Left renal cortex interstitium (tissue), 4 donors: ENCODE measurements at regions not wholly inside any gene's neighbourhood (a gene's known extent, or its start where the extent isn't known, plus 50 kb on each side); places are given as distances from the start of the nearest gene placed in this dataset.

Experiments
- DNase-seq, 4 donors: peaks; one replicate each; pipeline ENCODE4 v3.0.0-alpha.2; 2013; ENCODE audit warnings: low read depth in 4 of 4, low spot score in 2 of 4, missing footprints in 1 of 4

DNA sequence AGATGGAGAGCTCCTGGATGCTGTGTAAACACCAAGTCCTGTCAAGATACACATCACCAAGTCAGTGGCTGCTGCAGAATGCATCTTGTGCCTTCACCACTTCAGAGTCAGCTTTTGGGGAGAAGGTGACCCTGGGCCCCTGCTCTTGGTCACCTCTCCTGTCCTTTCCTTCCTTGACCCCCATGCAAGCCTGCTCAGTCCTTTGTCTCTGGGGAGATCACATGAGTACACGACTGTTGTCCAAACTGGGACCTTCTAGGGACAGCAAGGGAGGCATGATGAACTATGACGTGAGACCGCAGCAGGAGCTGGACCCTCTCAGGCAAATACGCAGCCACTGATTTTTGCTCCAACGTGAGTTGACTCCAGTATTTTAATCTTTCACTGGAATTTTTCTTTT is 706.9 kb upstream of the ID2 start:
- DNase-seq: no peak

DNA sequence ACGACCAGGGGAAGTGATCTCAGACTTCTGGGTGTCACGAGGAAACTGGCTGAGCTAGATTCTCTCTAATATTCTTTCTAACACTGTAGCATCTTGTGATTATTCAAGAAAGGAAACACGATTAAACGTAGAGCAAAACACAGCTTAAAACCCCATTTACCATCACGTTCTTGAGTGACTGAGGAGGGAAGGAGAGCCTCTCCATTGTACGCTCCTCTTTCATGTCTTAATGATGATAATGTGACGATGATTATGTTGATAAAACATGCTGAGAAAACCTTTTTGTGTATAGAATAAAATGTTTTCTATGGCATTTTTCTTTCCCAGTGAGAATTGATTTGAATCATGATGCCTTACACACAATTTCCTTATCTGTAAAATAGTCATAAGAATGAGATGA is 705.6 kb upstream of the ID2 start:
- no peak for DNase-seq

DNA sequence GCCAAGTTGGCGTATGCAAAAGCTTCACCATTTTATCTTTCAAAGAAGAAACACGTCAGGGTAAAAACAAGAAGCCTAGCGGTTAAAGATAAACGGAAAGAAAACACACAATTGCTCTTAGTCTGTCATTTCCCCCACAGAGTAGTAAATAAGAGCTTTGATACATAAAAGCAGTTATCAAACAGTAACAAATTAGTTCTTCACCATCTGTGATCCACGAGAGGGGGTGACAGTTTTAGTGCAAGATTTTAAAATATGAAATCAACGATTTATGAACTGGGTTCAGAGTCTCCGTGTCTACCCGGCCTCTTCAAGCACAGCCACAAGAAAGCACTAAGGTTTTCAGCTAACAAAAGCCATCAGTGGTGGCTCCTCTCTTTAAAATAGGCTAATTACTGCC is 703.9 kb upstream of the ID2 start:
- DNase-seq: peak; percentile 22 to 62 (median 46)

DNA sequence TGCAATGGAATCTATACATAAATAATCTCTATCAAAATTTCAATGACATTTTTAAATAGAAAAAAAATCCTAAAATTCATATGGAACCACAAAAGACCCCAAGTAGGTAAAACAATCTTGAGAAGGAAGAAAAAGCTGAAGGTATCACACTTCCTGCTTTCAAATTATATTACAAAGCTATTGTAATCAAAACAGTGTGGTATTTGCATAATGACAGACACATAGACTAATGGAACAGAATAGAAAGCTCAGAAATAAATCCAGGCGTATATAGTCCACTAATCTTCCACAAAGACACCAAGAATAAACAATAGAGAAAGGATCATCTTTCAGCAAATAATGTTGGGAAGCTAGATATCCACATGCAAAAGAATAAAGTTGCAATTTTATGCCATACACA is 699.8 kb upstream of the ID2 start:
- DNase-seq: no peak

DNA sequence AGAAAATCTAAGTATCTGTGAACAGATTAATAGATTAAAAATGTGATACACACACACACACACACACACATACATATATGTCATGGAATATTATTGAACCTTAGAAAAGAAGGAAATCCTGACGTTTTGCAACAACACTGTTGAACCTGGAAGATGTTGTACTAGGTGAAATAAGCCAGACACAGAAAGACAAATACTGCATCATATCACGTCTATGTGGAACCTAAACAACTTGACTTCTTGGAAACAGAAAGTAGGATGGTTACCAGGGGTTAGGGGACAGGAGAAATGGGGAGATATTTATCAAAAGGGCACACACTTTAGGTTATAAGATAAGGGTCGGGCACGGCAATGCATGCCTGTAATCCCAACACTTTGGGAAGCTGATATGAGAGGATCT is 698.4 kb upstream of the ID2 start:
- DNase-seq: no peak

DNA sequence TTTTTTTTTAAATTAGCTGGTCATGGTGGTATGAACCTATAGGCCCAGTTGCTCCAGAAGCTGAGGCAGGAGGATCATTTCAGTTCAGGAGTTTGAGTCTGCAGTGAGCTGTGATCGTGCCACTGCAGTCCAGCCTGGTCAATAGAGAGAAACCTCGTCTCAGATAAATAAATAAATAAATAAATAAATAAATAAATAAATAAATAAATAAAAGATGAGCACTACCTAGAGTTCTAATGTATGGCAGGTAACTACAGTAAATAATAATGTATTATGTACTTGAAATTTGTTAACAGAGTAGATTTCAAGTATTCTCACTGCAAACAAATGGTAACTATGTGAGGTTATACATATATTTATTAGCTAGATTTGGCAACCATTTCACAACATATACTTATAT is 697.9 kb upstream of the ID2 start:
- no peak for DNase-seq

DNA sequence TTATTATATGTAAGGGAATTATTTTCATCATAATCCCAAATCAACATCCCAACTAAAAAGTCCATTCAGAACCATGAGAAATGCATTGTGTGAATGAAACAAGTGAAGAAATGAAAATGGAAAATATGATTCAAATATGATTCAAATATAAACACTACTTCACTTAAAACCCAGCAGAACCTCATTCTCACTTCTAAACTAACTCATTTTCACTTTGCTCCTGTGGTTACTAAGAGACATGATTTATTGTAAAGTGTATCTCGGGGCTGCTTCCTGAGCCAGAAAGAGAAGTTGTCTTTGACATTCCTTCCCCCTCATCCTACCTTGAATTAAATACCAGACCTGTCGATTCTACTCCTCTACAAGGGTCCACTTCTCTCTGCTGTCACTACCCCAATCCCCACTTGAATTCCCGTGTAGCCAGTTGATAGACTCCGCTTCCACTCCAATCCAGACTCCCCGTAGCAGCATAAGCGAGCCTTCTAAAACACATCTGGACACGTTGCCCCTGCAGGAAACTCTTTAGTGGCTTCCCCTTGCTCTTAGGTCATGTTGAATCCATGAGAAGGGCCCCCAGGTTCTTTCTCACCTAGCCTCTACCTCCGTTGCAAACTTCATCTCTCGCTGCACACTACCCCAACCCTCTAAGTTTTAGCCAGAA is 697.0 kb upstream of the ID2 start:
- DNase-seq: no peak

DNA sequence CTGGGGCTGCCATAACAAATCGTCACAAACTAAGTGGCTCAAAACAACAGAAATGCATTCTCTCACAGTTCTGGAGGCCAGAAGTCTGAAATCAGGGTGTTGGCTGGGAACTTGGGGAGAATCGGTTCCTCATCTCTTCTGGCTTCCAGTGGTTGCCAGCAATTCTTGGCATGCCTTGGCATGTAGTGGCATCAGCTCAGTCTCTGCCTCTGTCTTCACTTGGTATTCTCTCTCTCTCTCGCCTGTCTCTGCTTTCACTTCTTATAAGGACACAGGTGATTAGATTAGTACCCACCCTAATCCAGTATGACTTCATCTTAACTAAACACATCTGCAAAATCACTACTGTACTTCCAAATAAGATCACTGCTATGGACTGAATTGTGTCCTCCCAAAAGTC is 695.4 kb upstream of the ID2 start:
- DNase-seq: no peak

DNA sequence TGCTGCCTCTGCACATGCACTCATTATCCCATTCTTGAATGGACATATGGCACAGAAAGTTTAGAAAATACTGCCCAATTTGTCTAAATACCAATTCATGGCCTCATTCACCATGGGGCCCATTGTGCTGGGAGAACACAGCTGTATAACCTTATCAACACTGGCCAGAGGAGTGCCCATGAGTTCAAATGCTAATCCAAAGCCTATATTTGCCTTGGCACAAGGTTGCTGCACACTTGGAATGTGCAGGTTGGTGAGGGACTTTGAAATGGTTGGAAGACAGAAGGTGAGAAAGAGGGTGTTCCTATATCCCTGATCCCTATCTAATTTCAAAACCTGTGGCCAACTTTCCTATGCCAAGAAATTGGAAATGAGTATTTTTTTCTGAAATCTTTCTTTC is 693.9 kb upstream of the ID2 start:
- DNase-seq: no peak

DNA sequence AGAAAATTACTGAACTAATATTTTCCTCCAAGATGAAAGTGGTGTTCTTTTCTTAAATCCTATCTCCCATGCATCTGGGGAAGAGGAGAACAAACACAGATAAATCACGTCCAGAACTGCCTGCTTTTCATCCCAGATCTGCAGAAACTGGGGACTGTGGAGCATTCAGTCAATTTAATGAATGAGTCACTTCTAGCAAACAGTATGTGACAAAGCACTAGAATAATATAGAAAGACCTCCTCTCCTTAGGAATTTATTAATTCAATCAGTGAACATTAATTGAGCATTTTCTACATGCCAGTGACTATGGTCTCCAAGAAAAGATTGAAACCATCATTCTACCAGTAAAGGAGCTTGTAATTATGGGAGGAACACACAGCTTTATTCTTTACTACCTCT is 693.4 kb upstream of the ID2 start:
- DNase-seq: no peak

DNA sequence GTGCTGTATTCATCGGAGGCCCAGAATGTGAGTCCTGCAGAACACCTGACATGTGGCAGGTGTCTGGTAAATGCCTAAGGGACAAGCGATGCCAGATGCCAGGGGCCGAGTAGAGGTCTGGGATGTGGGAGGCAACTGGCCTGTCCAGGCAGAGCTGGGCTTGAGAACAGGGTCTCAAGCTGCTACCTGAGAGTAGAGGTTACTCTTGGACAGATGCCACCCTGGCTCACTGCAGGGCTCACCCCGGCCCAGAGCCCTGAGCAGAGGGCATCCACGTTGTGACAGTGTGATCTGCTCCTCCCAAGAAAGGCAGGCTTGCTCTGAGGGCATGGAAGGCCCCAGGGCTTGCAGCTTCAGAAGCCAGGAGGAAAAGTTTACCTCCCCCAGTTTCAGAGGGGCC is 692.0 kb upstream of the ID2 start:
- no peak for DNase-seq

DNA sequence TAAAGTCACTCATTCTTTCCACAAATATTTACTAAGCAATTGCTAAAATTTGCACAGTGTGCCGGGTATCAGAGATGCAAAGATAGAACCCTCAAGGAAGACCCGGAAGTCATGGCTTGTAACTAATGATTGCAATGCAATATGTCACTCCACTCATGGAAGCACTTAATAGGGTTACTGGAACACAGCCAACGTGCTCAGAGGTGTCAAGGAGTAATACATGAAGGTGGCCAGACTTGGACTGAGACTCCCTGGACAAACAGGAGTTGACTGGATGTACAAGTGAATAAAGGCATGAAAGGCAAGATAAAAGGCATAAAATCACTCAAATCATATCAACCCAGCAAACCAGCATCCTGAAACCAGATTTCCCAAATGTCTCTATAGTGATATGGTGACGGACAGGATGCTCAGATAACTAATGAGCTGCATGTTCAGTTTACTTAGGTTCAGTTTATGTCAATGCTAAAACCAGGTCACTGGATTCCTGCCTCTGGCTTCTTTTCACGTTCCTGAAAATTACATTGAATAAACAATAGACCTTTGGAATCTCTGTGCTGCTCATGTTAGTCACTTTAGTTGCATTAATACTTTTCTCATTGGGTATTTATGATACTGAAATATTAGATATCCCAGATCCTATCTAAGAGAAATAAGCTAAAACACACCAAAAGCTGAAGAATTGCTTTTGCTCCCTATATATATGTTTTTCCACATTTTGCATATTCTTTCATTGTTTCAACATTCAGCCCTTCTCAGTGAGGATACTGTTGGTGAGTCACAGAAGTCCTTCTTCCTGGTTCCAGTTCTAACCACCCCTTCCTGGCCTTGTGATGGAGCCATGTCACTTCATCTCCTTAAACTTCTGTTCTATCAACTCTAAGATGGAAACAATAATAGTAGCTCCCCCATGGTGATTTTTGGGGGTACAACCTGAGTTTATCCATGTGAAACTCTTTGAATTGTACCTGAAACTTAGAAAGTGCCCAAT is 688.9 kb upstream of the ID2 start:
- DNase-seq: no peak

DNA sequence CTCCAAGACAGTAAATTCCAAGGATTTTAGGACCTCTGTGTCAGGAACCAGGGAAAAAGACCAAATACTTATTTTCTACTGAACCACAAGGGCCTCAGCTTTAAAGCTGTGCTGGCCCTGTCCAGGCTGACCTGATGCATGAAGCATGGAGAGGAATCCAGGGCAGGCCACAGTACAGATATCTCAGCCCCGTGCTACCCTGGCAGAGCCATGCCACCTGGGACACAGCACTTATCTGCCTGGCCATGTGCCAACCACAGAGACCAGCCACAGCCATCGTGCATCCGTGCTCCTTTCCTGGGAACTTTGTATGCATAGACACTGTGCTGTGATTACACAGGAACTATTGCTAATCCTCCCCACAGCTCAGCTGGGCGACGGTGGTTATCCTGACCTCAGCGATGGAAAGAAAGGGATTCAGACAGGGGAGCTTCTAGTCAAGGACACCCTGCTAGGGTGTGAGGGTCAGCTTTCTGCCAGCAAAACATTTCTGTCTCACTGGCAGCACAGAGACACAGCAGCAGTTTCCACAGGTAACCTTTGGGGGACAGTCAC is 687.4 kb upstream of the ID2 start:
- DNase-seq: no peak

DNA sequence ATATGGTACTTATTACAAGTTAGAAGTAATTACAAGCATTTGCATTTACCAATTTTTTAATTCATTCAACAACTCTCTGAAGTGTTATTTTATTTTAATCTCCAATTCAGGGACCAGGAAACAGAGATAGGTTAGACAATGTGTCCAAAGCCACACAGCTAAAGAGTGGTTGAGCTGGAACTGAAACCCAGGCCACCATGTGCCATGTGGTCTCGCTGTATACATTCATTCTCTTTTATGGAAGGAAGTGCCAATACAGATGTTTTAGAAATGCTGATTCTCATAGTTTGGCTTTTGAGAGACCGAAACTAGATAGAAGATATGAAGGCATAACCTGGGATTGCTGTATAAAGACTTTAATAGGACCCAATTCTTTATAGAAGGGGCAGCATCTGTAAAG is 684.6 kb upstream of the ID2 start:
- DNase-seq: no peak

DNA sequence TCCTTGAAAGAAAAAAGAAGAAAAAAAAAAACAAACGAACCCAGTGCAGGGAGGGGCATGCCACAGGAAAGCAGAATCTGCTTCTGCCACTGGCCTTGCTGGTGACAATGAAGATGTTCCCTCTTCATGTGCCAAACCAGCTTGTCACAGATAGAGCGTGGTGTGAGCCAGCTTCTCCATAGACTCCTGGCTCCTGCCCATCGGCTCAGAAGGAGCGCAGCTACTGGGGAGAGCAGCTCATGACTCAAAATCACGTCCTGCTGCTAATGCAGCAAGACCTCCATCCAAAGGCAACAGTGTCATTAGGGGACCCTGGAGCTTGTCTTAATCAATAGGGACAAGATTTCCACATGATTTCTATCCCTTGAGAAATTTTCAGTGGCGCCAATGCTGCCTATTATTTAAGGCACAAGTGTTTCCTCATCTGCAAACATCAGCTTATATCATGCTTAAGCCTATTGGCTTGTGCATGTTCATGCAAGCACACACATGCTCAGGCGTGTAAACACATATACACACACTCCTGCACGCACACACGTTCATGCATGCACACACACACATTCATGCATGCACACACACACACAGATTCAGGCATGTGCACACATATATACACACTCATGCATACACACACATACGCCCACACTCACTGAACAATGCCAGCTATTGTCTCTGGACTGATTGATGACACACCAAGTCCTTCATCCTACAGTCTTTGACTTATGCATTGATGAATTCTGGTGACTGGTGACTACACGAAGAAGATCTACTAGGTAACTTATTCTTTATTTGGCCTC is 682.0 kb upstream of the ID2 start:
- no peak for DNase-seq

DNA sequence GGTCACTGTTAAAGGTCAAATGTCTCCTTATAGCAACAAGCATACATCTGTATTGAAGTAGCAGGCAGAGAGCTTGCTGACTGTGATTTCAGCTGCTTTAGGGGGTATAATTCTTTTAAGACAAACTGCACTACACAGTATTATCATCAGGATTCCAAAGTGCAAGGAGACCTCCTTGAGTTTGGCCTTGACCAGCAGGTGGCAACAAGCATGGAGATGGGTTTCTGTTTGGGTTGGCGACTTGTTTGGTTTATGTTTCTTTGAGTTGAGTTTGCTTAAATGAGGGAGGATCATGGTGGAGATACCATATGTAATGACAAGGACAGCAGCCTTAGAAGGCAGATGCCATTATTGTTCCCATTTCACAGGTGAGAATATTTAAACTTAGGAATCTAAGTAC is 681.0 kb upstream of the ID2 start:
- no peak for DNase-seq

DNA sequence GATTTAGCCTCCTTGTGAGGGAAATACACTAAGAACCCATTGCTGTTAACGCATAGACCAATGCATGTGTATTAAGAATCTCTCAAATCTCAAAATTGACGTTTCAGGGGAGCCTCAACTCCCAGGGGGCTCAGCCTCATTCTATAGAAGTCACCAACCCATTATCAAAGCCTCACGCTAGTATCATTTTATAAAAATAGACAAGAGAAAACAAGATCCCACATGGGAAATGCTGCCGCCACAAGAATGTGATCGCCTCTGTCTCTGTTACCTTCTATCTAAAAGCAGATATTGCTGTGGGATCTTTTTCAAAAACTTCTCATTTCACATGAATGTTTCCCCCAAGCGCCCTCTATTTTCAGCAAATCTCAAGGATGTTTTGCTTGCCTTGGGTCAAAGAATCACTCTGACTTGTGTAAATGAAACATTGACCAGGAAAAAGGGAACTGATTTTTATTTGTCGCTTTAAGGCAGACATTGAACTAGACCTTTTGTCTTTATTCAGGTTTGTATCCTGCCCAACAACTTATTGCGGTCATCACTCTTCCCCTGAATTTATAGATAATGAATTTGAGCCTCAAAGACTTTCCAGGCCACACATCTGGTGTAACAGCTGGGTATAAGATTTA is 679.0 kb upstream of the ID2 start:
- DNase-seq: no peak

DNA sequence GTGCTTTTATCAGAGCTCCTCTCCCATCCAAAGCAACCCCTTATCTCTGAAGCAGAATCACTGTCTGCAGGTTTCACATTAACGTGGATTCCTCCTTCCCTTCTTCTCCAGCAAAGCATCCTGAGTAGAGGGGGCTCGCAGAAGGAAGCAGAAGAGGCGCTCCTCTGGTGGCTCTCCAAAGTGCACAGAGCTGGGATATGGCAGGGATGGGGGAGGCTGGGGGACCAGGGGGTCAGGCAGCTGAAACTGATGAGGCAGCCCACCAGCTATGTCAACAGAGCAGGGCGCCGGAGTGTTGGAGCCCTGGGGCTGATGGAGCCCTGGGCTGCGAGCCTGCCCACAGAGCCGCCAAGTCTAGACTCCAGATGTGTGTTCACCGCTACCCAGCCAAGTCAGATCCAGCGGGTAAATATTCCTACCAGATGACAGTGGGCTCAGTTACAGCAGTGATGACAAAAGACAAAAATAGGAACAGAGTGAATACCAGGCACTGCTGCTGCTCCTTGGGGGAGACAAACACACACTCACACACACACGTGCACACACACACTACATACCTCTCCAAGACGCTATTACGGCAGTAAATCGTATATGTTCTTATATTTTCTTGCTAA is 678.3 kb upstream of the ID2 start:
- peak in 2 of 4 donors; percentile 23 for DNase-seq

DNA sequence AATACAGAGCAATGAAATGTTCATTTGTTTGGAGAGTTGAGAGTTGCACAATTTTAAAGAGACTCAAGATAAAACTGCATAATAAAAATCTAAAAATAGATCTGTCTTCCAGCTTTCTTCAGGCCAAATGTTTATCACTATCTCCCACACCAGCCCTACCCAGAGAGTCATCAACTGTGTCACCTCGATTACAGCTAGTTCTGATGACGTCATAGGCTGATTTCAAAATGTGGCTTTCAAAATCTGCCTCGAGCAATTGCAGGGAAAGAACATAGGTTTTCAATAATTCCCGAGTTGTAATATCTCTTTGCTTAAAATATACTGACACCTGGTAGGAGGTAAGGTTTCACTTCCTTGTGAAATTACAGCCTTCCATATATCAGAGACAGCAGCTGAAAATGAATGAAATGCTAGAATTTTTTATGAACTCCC is 677.6 kb upstream of the ID2 start:
- no peak for DNase-seq

DNA sequence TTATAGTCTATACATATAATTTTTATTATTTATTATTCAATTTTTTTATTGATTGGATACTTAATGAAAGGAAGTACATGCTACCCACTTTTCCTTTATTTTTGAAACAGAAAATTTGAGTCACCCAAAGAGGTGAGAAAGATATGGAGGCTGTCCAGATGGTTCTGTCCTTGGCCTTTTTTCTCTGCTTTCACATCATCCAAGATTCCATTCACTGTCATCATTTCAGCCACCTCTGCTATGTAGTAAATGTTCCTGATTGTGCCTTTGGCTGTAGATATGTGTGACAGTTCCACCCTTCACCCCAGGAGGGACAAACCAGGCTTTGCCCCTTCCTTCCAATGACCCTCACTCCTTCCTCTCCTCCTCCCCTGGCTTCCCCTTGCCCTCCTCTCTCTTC is 675.7 kb upstream of the ID2 start:
- no peak for DNase-seq
